Osteoblast (primary cell): ENCODE measurements at regions not wholly inside any gene's neighbourhood (a gene's known extent, or its start where the extent isn't known, plus 50 kb on each side); places are given as distances from the start of the nearest gene placed in this dataset.

Experiments used
- DNase-seq: peaks from one replicate; pipeline ENCODE4 v3.0.0; 2011; ENCODE audit warnings: low spot score, mixed read lengths; ENCODE audit not compliant: insufficient read length; ENCODE audit errors: missing footprints
- H2AFZ ChIP-seq: 2 replicates; pipeline ENCODE4 v1.6.0; 2011; ENCODE audit warnings: mild to moderate bottlenecking, low read length
- H3K27ac ChIP-seq: 2 replicates; pipeline ENCODE4 v1.5.1; 2011; ENCODE audit warnings: mild to moderate bottlenecking, low read depth, low read length, moderate library complexity
- H3K27me3 ChIP-seq: 2 replicates; pipeline ENCODE4 v1.6.0; 2012; ENCODE audit warnings: mild to moderate bottlenecking, control low read depth, inconsistent platforms, low read length, moderate library complexity; ENCODE audit not compliant: insufficient read depth
- H3K36me3 ChIP-seq: 2 replicates; pipeline ENCODE4 v1.5.1; 2011; ENCODE audit warnings: mild to moderate bottlenecking, low read length, control low read depth, moderate library complexity; ENCODE audit not compliant: insufficient read depth
- H3K4me1 ChIP-seq: 2 replicates; pipeline ENCODE4 v1.5.1; 2011; ENCODE audit warnings: mild to moderate bottlenecking, low read length, control low read depth, moderate library complexity; ENCODE audit not compliant: insufficient read depth
- H3K4me2 ChIP-seq: 2 replicates; pipeline ENCODE4 v1.6.0; 2011; ENCODE audit warnings: mild to moderate bottlenecking, low read length; ENCODE audit not compliant: insufficient read depth
- H3K4me3 ChIP-seq: fragments of 200-600 bp; sonication (generic); 3 replicates; pipeline ENCODE4 v1.5.1; 2012; ENCODE audit warnings: mild to moderate bottlenecking, low read length, inconsistent platforms; ENCODE audit not compliant: insufficient read depth
- H3K79me2 ChIP-seq: 2 replicates; pipeline ENCODE4 v1.6.0; 2012; ENCODE audit warnings: mild to moderate bottlenecking, low read length, control low read depth, inconsistent platforms; ENCODE audit not compliant: insufficient read depth
- H3K9me3 ChIP-seq: 2 replicates; pipeline ENCODE4 v1.5.1; 2011; ENCODE audit warnings: low read depth, low read length, control low read depth
- H4K20me1 ChIP-seq: 2 replicates; pipeline ENCODE4 v1.6.0; 2012; ENCODE audit warnings: mild to moderate bottlenecking, low read length, control low read depth; ENCODE audit not compliant: insufficient read depth
- TF ChIP-seq, protein P1 (sequence below): IDR thresholded peaks from 2 replicates; pipeline ENCODE4 v1.5.1; 2011; ENCODE audit warnings: mild to moderate bottlenecking, low read depth, low read length, moderate library complexity; ENCODE audit errors: extremely low read depth

DNA sequence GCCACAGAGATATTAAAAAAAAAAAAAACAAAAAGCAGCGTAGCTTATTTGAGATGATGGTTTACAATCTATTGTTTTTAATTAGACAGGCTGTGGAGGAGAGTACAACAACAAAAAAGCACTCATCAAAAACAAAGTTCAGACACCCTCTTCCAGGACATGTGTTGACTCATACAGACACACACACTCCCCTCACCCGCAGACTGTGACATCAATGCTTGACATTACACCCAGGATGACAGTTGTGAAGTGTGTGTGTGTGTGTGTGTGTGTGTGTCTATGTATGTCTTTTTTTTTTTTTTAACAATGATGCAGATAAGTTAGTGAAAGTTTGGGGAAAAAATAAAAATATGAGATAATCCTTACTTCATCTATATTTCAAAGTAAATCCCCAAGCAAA lies 303.6 kb downstream of the GPAM start:
- H4K20me1 ChIP-seq, result no peaks in the 10 kb centered on the region
- H3K4me3 ChIP-seq, result no peak overlapping the region
- no peak overlapping the region for H2AFZ ChIP-seq
- peaks cover 3% of the 10 kb centered on the region for H3K9me3 ChIP-seq
- no peaks in the 10 kb centered on the region for H3K27me3 ChIP-seq
- no peaks in the 10 kb centered on the region for H3K36me3 ChIP-seq
- no peaks in the 10 kb centered on the region for H3K4me1 ChIP-seq
- no peak overlapping the region for H3K27ac ChIP-seq
- no peaks in the 10 kb centered on the region for H3K79me2 ChIP-seq
- DNase-seq, result no peak
- TF ChIP-seq, protein P1, sequence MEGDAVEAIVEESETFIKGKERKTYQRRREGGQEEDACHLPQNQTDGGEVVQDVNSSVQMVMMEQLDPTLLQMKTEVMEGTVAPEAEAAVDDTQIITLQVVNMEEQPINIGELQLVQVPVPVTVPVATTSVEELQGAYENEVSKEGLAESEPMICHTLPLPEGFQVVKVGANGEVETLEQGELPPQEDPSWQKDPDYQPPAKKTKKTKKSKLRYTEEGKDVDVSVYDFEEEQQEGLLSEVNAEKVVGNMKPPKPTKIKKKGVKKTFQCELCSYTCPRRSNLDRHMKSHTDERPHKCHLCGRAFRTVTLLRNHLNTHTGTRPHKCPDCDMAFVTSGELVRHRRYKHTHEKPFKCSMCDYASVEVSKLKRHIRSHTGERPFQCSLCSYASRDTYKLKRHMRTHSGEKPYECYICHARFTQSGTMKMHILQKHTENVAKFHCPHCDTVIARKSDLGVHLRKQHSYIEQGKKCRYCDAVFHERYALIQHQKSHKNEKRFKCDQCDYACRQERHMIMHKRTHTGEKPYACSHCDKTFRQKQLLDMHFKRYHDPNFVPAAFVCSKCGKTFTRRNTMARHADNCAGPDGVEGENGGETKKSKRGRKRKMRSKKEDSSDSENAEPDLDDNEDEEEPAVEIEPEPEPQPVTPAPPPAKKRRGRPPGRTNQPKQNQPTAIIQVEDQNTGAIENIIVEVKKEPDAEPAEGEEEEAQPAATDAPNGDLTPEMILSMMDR, result no peak
- no peak overlapping the region for H3K4me2 ChIP-seq

DNA sequence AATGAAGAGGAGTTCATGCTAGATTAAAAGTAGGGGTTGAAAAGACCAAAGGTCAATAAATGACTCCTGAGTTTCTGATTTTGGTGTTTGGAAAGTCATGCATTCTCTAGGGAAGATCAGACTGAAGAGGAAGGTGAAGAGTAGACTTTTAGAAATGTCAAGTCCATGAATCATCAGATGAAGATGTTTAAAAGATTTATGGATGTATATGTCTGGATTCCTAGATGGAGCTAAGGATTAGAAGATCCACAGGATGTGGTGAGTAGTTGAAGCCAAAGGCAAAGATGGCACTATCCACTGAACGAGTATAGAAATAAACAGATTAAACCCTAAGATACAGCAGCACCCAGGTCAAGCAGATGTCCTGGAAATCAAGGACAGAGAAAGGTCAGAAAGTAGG lies 298.5 kb downstream of the GPAM start:
- H3K79me2 ChIP-seq, result no peaks in the 10 kb centered on the region
- H3K4me1 ChIP-seq, result no peaks in the 10 kb centered on the region
- H3K9me3 ChIP-seq, result no peaks in the 10 kb centered on the region
- no peak overlapping the region for H3K4me2 ChIP-seq
- H4K20me1 ChIP-seq, result no peaks in the 10 kb centered on the region
- no peaks in the 10 kb centered on the region for H3K27me3 ChIP-seq
- DNase-seq, result no peak
- H3K4me3 ChIP-seq, result no peak overlapping the region
- no peak overlapping the region for H3K27ac ChIP-seq
- TF ChIP-seq, protein P1, result no peak
- H3K36me3 ChIP-seq, result no peaks in the 10 kb centered on the region
- H2AFZ ChIP-seq, result no peak overlapping the region

DNA sequence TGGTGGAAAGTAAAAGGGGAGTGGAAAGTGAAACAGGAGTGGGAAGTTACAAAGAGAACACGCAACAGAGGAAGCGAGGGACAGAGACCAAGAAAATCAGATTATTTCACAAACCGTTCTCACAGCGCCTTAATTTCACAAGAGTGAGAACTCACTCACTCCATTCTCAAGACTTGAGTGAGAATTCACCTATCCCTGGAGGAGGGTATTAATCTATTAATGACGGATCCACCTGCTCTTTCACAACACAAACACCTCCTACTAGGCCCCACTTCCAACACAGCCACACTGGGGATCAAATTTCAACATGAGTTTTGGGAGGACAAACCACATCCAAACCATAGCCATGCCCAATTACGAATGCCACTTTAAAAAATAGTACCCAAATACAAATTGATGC lies 297.6 kb downstream of the GPAM start:
- no peak for DNase-seq
- Histone ChIP-seq H3K36me3 (no peaks in the 10 kb centered on the region), H3K4me2 (no peak overlapping the region), H3K4me1 (no peaks in the 10 kb centered on the region), H3K79me2 (no peaks in the 10 kb centered on the region), H3K4me3 (no peak overlapping the region), H3K27ac (no peak overlapping the region), H3K27me3 (no peaks in the 10 kb centered on the region), H2AFZ (no peak overlapping the region), H4K20me1 (no peaks in the 10 kb centered on the region), H3K9me3 (no peaks in the 10 kb centered on the region)
- TF ChIP-seq, protein P1, result no peak

DNA sequence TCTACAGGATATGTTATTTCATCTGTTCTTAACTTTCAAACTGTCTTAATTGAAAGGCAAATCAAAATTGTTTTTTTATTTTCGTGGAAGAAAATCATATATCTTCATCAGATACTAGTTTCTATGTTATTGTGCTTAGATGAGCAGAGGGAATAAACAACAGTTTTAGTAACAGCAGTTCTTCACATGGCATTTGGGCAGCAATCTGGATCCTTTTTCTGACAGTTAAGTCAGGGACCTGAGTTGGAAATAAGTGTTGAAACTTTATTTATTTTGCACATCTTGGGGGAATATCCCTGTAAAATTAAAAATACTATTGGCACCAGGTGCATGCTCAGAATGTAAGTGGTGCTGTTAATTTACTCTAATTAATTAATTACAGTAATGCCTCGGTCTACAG lies 296.3 kb downstream of the GPAM start:
- H3K9me3 ChIP-seq, result no peaks in the 10 kb centered on the region
- H3K27ac ChIP-seq, result no peak overlapping the region
- H3K27me3 ChIP-seq, result no peaks in the 10 kb centered on the region
- H3K4me2 ChIP-seq, result no peak overlapping the region
- H3K4me3 ChIP-seq, result no peak overlapping the region
- no peaks in the 10 kb centered on the region for H3K4me1 ChIP-seq
- H3K79me2 ChIP-seq, result no peaks in the 10 kb centered on the region
- no peak for DNase-seq
- no peaks in the 10 kb centered on the region for H3K36me3 ChIP-seq
- TF ChIP-seq, protein P1, result no peak
- no peaks in the 10 kb centered on the region for H4K20me1 ChIP-seq
- no peak overlapping the region for H2AFZ ChIP-seq
